HepG2 (cell line): ENCODE measurements at regions not wholly inside any gene's neighbourhood (a gene's known extent, or its start where the extent isn't known, plus 50 kb on each side); places are given as distances from the start of the nearest gene placed in this dataset.
"Not testable (repeated sequence)": the region's sequence is repeated elsewhere in the genome, so short reads cannot be mapped to it uniquely, and the experiment has no call there.

Experiments used
- ATAC-seq: fragments of 200-7000 bp; cut with Tn5 transposase; 3 replicates; pipeline ENCODE4 v1.9.1; 2020; ENCODE audit warnings: mild to moderate bottlenecking, moderate library complexity
- BruUV-seq: library from RNA; stranded (reverse); fragments of 400-500 nt; replicated peaks from 2 replicates; lab custom pipeline; 2021; lab: Mats Ljungman, UMichigan
- CTCF ChIA-PET: fragments of 300-600 bp; formaldehyde crosslinking; extraction: SDS; loops from one replicate; lab custom pipeline; 2021; ENCODE audit warnings: low total read pairs, inconsistent platforms, low intra/inter-chr PET ratio; lab: Yijun Ruan, JAX
- POLR2A ChIA-PET: fragments of 350-600 bp; sonication (Branson Sonifier 250); formaldehyde crosslinking; loops from one replicate; lab custom pipeline; 2020; ENCODE audit warnings: antibody characterized with exemption, inconsistent platforms; lab: Yijun Ruan, JAX
- DNase-seq: peaks from one replicate; pipeline ENCODE4 v3.0.0-alpha.2; 2015; ENCODE audit warnings: low spot score
- FAIRE-seq: peaks from 3 replicates; lab custom pipeline; 2011; peaks lifted over from hg19 to GRCh38; lab: Jason Lieb, UNC
- H2AFZ ChIP-seq: one replicate; pipeline ENCODE4 v1.6.1; 2011; ENCODE audit warnings: low read length, inconsistent platforms
- H3K27ac ChIP-seq: fragments of 300-600 bp; 3 replicates; pipeline ENCODE4 v1.8.0; 2011; ENCODE audit warnings: mixed run types, mild to moderate bottlenecking, mixed read lengths, low read length, inconsistent platforms; ENCODE audit not compliant: insufficient read depth; ENCODE audit errors: extremely low read length
- H3K27me3 ChIP-seq, 2 experiments: fragments of 200-600 bp in 1 of 2; 2 replicates in 1 of 2; 3 replicates in 1 of 2; pipeline versions ENCODE4 v1.6.0 to v1.8.0; 2011; ENCODE audit warnings: low read length in 2 of 2, mild to moderate bottlenecking in 2 of 2, moderate library complexity in 2 of 2, inconsistent platforms in 1 of 2; ENCODE audit not compliant: insufficient read depth in 2 of 2, control insufficient read depth in 1 of 2
- H3K36me3 ChIP-seq, 2 experiments: fragments of 200-600 bp in 1 of 2; replicated peaks in 1 of 2; 2 replicates in 1 of 2; 3 replicates in 1 of 2; pipeline versions ENCODE4 v1.5.1 to v1.8.0; 2011; ENCODE audit warnings: low read length in 2 of 2, inconsistent platforms in 1 of 2; ENCODE audit not compliant: insufficient read depth in 2 of 2, control insufficient read depth in 1 of 2
- H3K4me1 ChIP-seq: 2 replicates; pipeline ENCODE4 v1.5.1; 2012; ENCODE audit warnings: low read length, inconsistent platforms; ENCODE audit not compliant: insufficient read depth
- H3K4me2 ChIP-seq: 2 replicates; pipeline ENCODE4 v1.6.0; 2011; ENCODE audit warnings: low read depth, low read length, inconsistent platforms
- H3K4me3 ChIP-seq, 3 experiments: fragments of 200-600 bp in 1 of 3; sonication (generic), shearing (Covaris generic) in 1 of 3; replicated peaks in 1 of 3; 2 replicates each; pipeline ENCODE4 v1.5.1; 2011 to 2016; ENCODE audit warnings: low read length in 3 of 3, inconsistent platforms in 2 of 3, low read depth in 2 of 3, mild to moderate bottlenecking in 2 of 3, control low read depth in 1 of 3, mixed read lengths in 1 of 3; ENCODE audit not compliant: insufficient read depth in 1 of 3
- H3K79me2 ChIP-seq: one replicate; pipeline ENCODE4 v1.6.1; 2011; ENCODE audit warnings: low read length, inconsistent platforms; ENCODE audit not compliant: insufficient read depth
- H3K9ac ChIP-seq: 2 replicates; pipeline ENCODE4 v1.6.0; 2011; ENCODE audit warnings: mild to moderate bottlenecking, low read depth, low read length, inconsistent platforms; ENCODE audit not compliant: insufficient read depth
- H3K9me3 ChIP-seq: 2 replicates; pipeline ENCODE4 v1.5.1; 2012; ENCODE audit warnings: mild to moderate bottlenecking, low read length
- H4K20me1 ChIP-seq: 2 replicates; pipeline ENCODE4 v1.6.0; 2011; ENCODE audit warnings: inconsistent platforms, mild to moderate bottlenecking, low read length, moderate library complexity; ENCODE audit not compliant: insufficient read depth
- WGBS: methylation state at CpG from one replicate; pipeline ENCODE4 v1.1.6; 2017; ENCODE audit warnings: low lambda C conversion rate; 5-methylcytosine and 5-hydroxymethylcytosine counted together
- in situ Hi-C: cut with HindIII; loops from 2 replicates; pipeline ENCODE4 v1.10.0; 2017; ENCODE audit warnings: low pct_unique_long_range_greater_than_20kb; ENCODE audit not compliant: extremely low pct_ligation_motif_present
- intact Hi-C: fragments of 100-400 bp; cut with micrococcal nuclease; formaldehyde crosslinking; loops from one replicate; pipeline ENCODE4 v1.10.0; 2022; ENCODE audit not compliant: unreplicated experiment

GRCh38 chr21:9836547-9836946 lies 684.8 kb upstream of the TPTE start:
- H4K20me1 ChIP-seq, H3K36me3 ChIP-seq, H3K4me3 ChIP-seq, H3K4me1 ChIP-seq, DNase-seq, H3K79me2 ChIP-seq, ATAC-seq, BruUV-seq, H3K27me3 ChIP-seq, CTCF ChIA-PET, H3K9ac ChIP-seq, H2AFZ ChIP-seq, H3K4me2 ChIP-seq, H3K27ac ChIP-seq, POLR2A ChIA-PET, in situ Hi-C loops, FAIRE-seq, intact Hi-C loops: not testable (repeated sequence)
- WGBS: 76% methylated on average over 27 of the region's 33 CpGs
- H3K9me3 ChIP-seq: peaks cover 49% of the 10 kb centered on the region

GRCh38 chr21:9837001-9837400 lies 684.4 kb upstream of the TPTE start:
- ATAC-seq, FAIRE-seq, H3K4me2 ChIP-seq, H3K36me3 ChIP-seq, CTCF ChIA-PET, H3K27me3 ChIP-seq, in situ Hi-C loops, H3K9ac ChIP-seq, H3K79me2 ChIP-seq, H3K4me1 ChIP-seq, DNase-seq, intact Hi-C loops, H4K20me1 ChIP-seq, H3K27ac ChIP-seq, POLR2A ChIA-PET, H3K4me3 ChIP-seq, BruUV-seq, H2AFZ ChIP-seq: not testable (repeated sequence)
- peaks cover 54% of the 10 kb centered on the region for H3K9me3 ChIP-seq
- WGBS: 73% methylated on average over 18 of the region's 18 CpGs

- 54% methylated on average over 21 of the region's 21 CpGs for WGBS
- H4K20me1 ChIP-seq, H3K9ac ChIP-seq, H3K27ac ChIP-seq, ATAC-seq, H3K27me3 ChIP-seq, in situ Hi-C loops, H3K79me2 ChIP-seq, H3K4me1 ChIP-seq, CTCF ChIA-PET, DNase-seq, H3K36me3 ChIP-seq, FAIRE-seq, H2AFZ ChIP-seq, H3K4me2 ChIP-seq, POLR2A ChIA-PET, intact Hi-C loops, BruUV-seq, H3K4me3 ChIP-seq: not testable (repeated sequence)
- H3K9me3 ChIP-seq: peaks cover 59% of the 10 kb centered on the region
Measured at GRCh38 chr21:9837526-9837925, 683.9 kb upstream of the TPTE start.
